Activated T-helper 9 cell treated with anti-CD3 and anti-CD28 coated beads, Interleukin-2, amount 50 U/mL, for 16 hours (primary cell): ENCODE measurements at regions not wholly inside any gene's neighbourhood (a gene's known extent, or its start where the extent isn't known, plus 50 kb on each side); places are given as distances from the start of the nearest gene placed in this dataset.
"Not testable (repeated sequence)": the region's sequence is repeated elsewhere in the genome, so short reads cannot be mapped to it uniquely, and the experiment has no call there.

Experiments used
- DNase-seq: peaks from one replicate; pipeline ENCODE4 v3.0.0-alpha.2; 2020; ENCODE audit warnings: low read depth

GRCh38 chr4:9604031-9604892, 160.0 kb downstream of the DEFB131A start:
- peak; percentile 17 for DNase-seq

GRCh38 chr4:9604893-9605190, 160.6 kb downstream of the DEFB131A start:
- not testable (repeated sequence) for DNase-seq

GRCh38 chr4:9608300-9608699, 164.1 kb downstream of the DEFB131A start:
- DNase-seq = no peak

- not testable (repeated sequence) for DNase-seq
These were observed 166.1 kb downstream of the DEFB131A start for GRCh38 chr4:9610321-9610720.

GRCh38 chr4:9611101-9611500, 166.9 kb downstream of the DEFB131A start:
- no peak for DNase-seq

GRCh38 chr4:9636411-9636810, 145.0 kb upstream of the DRD5 start:
- DNase-seq = not testable (repeated sequence)

- not testable (repeated sequence) for DNase-seq
These were observed 121.8 kb upstream of the DRD5 start for GRCh38 chr4:9659678-9660077.

GRCh38 chr4:9660955-9661354, 120.5 kb upstream of the DRD5 start:
- not testable (repeated sequence) for DNase-seq

- not testable (repeated sequence) for DNase-seq
These were observed 110.7 kb upstream of the DRD5 start for GRCh38 chr4:9670725-9671124.

- not testable (repeated sequence) for DNase-seq
These were observed 104.1 kb upstream of the DRD5 start for GRCh38 chr4:9677357-9677756.

- DNase-seq = no peak
These were observed 101.5 kb upstream of the DRD5 start for GRCh38 chr4:9679704-9680478.

- DNase-seq = not testable (repeated sequence)
These were observed 98.3 kb upstream of the DRD5 start for GRCh38 chr4:9683174-9683573.

GRCh38 chr4:9685016-9685415, 96.4 kb upstream of the DRD5 start:
- not testable (repeated sequence) for DNase-seq

- no peak for DNase-seq
These were observed 95.7 kb upstream of the DRD5 start for GRCh38 chr4:9685692-9686091.

GRCh38 chr4:9690636-9691237, 90.7 kb upstream of the DRD5 start:
- not testable (repeated sequence) for DNase-seq

GRCh38 chr4:9691238-9692065, 90.0 kb upstream of the DRD5 start:
- peak; percentile 82 for DNase-seq

GRCh38 chr4:9692791-9693491, 88.5 kb upstream of the DRD5 start:
- DNase-seq = not testable (repeated sequence)

GRCh38 chr4:9694403-9694802, 87.0 kb upstream of the DRD5 start:
- not testable (repeated sequence) for DNase-seq

- DNase-seq = not testable (repeated sequence)
These were observed 85.4 kb upstream of the DRD5 start for GRCh38 chr4:9695994-9696393.

- DNase-seq = not testable (repeated sequence)
These were observed 84.9 kb upstream of the DRD5 start for GRCh38 chr4:9696561-9696960.

- not testable (repeated sequence) for DNase-seq
These were observed 79.4 kb upstream of the DRD5 start for GRCh38 chr4:9702019-9702418.
